IPS-18a (cell line): ENCODE measurements at regions not wholly inside any gene's neighbourhood (a gene's known extent, or its start where the extent isn't known, plus 50 kb on each side); places are given as distances from the start of the nearest gene placed in this dataset.

Source experiments
- H3K27ac ChIP-seq: one replicate; pipeline ENCODE4 v1.5.1; 2013; ENCODE audit warnings: low read length
- H3K27me3 ChIP-seq: one replicate; pipeline ENCODE4 v1.6.1; 2013; ENCODE audit warnings: mild to moderate bottlenecking, low read length; ENCODE audit not compliant: control insufficient read depth, insufficient read depth
- H3K36me3 ChIP-seq: one replicate; pipeline ENCODE4 v1.6.1; 2013; ENCODE audit warnings: low read depth, low read length; ENCODE audit not compliant: control insufficient read depth
- H3K4me1 ChIP-seq: one replicate; pipeline ENCODE4 v1.6.1; 2013; ENCODE audit warnings: low read depth, low read length; ENCODE audit not compliant: control insufficient read depth
- H3K4me3 ChIP-seq: one replicate; pipeline ENCODE4 v1.5.1; 2013; ENCODE audit warnings: low read length
- H3K9ac ChIP-seq: one replicate; pipeline ENCODE4 v1.6.1; 2013; ENCODE audit warnings: mild to moderate bottlenecking, low read length, moderate library complexity
- H3K9me3 ChIP-seq: one replicate; pipeline ENCODE4 v1.6.1; 2013; ENCODE audit warnings: low read depth, low read length; ENCODE audit not compliant: control insufficient read depth

DNA sequence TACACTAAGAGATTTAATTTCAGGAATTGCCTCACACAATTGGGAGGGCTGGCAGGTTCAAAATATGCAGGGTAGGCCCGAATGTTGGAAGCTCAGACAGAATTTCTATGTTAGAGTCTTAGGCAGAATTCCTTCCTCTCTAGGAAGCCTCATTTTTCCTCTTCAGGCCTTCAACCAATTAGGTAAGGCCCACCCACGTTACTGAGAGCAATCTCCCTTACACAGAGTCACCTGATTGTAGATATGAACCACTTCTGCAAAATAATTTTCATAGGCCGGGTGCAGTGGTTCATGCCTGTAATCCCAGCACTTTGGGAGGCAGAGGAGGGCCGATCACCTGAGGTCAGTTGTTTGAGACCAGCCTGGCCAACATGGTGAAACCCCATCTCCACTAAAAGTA, 50.2 kb upstream of the HIVEP1 start:
- Histone ChIP-seq H3K9ac (no peak overlapping the region), H3K36me3 (no peaks in the 10 kb centered on the region), H3K27me3 (no peaks in the 10 kb centered on the region), H3K4me1 (peaks cover 6% of the 10 kb centered on the region), H3K9me3 (no peaks in the 10 kb centered on the region), H3K4me3 (no peak overlapping the region), H3K27ac (no peak overlapping the region)

GRCh38 chr6:11960909-11961779, 51.0 kb upstream of the HIVEP1 start:
- Histone ChIP-seq H3K27me3 (no peaks in the 10 kb centered on the region), H3K9ac (no peak overlapping the region), H3K27ac (no peak overlapping the region), H3K9me3 (no peaks in the 10 kb centered on the region), H3K4me1 (peaks cover 6% of the 10 kb centered on the region), H3K36me3 (no peaks in the 10 kb centered on the region), H3K4me3 (no peak overlapping the region)

DNA sequence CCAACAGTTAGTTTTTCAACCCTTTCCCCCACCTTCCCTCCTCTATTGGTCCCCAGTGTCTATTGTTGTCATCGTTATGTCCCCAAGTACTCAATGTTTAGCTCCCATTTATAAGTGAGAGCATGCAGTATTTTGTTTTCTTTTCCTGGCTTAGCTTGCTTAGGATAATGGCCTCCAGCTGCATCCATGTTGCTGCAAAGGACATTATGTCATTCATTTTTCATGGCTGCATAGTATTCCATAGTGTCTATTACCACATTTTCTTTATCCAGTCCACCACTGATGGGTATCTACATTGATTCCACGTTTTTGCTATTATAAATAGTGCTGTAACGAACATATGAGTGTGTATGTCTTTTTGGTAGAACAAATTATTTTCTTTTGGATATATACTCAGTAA, 55.3 kb upstream of the HIVEP1 start:
- no peaks in the 10 kb centered on the region for H3K9me3 ChIP-seq
- no peak overlapping the region for H3K9ac ChIP-seq
- H3K27me3 ChIP-seq = no peaks in the 10 kb centered on the region
- no peaks in the 10 kb centered on the region for H3K36me3 ChIP-seq
- H3K4me1 ChIP-seq = no peaks in the 10 kb centered on the region
- H3K4me3 ChIP-seq = no peak overlapping the region
- H3K27ac ChIP-seq = no peak overlapping the region

DNA sequence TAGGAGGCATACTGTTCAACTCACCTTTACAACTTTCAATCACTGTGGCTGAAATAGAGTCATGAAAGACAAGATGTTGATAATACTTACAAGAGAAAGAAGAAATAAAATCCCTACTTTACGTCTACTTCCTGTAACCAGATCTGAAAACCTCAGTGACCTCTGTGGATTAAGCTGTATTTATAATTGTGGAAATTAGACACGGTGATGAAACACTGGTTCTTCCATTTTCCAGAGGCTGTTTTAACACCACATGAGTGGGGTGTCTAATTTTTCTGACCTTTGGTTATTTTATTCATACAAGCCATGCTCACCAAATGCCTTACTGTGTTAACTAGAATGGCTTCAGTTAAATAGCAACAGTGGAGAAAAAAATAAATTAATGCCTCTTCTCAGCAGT, 58.5 kb upstream of the HIVEP1 start:
- Histone ChIP-seq H3K27ac (no peak overlapping the region), H3K4me1 (no peaks in the 10 kb centered on the region), H3K4me3 (no peak overlapping the region), H3K9me3 (no peaks in the 10 kb centered on the region), H3K27me3 (no peaks in the 10 kb centered on the region), H3K9ac (no peak overlapping the region), H3K36me3 (no peaks in the 10 kb centered on the region)

DNA sequence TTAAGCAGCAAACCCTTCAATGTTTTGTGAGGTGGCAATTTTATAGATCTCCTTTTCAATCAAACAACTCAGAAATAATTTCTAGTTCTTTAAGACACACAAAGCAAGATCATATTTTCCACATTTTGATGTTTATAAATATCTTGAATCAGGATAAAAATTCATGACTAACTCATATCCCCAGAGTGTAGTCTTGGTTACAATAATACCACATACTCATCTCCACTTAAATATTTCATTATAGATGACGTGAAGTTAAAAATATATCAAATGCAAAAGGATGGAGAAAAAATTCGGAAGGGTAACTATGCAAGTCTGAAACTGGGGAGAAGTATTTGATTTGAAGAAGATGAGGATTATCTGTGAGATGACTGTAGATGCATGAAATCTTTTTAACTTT, 59.8 kb upstream of the HIVEP1 start:
- Histone ChIP-seq H3K27ac (no peak overlapping the region), H3K4me1 (no peaks in the 10 kb centered on the region)

GRCh38 chr6:11951868-11952267, 60.2 kb upstream of the HIVEP1 start:
- H3K27me3 ChIP-seq = no peaks in the 10 kb centered on the region
- no peak overlapping the region for H3K4me3 ChIP-seq
- H3K9ac ChIP-seq = no peak overlapping the region
- H3K9me3 ChIP-seq = no peaks in the 10 kb centered on the region
- H3K36me3 ChIP-seq = no peaks in the 10 kb centered on the region
- no peak overlapping the region for H3K27ac ChIP-seq
- no peaks in the 10 kb centered on the region for H3K4me1 ChIP-seq

More for the DNA sequence above, 59.8 kb upstream of the HIVEP1 start:
- Histone ChIP-seq H3K36me3 (no peaks in the 10 kb centered on the region), H3K9ac (no peak overlapping the region), H3K27me3 (no peaks in the 10 kb centered on the region), H3K9me3 (no peaks in the 10 kb centered on the region), H3K4me3 (no peak overlapping the region)

- no peaks in the 10 kb centered on the region for H3K36me3 ChIP-seq
- no peaks in the 10 kb centered on the region for H3K9me3 ChIP-seq
- no peak overlapping the region for H3K9ac ChIP-seq
- no peaks in the 10 kb centered on the region for H3K27me3 ChIP-seq
- no peak overlapping the region for H3K4me3 ChIP-seq
- no peak overlapping the region for H3K27ac ChIP-seq
- no peaks in the 10 kb centered on the region for H3K4me1 ChIP-seq
These were observed 62.0 kb upstream of the HIVEP1 start for GRCh38 chr6:11950109-11950508.

DNA sequence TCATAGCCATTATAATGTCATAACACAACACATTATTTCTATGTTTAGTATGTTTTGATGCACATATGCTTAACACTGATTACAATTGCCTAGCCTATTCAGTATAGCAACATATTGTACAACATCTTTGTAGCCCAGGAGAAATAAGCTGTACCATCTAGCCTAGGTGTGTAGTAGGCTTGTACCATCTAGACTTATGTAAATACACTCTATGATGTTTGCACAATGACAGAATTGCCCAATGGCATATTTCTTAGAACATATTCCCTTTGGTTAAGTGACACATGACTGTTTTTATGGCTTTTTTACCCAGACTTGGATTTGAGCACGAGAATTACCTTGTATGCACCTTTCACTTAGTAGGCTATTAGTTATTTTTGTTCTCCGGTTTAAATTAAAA, 64.5 kb upstream of the HIVEP1 start:
- Histone ChIP-seq H3K27ac (no peak overlapping the region), H3K36me3 (no peaks in the 10 kb centered on the region), H3K4me3 (no peak overlapping the region), H3K4me1 (no peaks in the 10 kb centered on the region), H3K9me3 (no peaks in the 10 kb centered on the region), H3K27me3 (no peaks in the 10 kb centered on the region), H3K9ac (no peak overlapping the region)

- Histone ChIP-seq H3K4me3 (no peak overlapping the region), H3K4me1 (no peaks in the 10 kb centered on the region), H3K27ac (no peak overlapping the region), H3K9ac (no peak overlapping the region), H3K36me3 (no peaks in the 10 kb centered on the region), H3K27me3 (no peaks in the 10 kb centered on the region), H3K9me3 (no peaks in the 10 kb centered on the region)
These were observed 65.0 kb upstream of the HIVEP1 start for GRCh38 chr6:11947063-11947462.

DNA sequence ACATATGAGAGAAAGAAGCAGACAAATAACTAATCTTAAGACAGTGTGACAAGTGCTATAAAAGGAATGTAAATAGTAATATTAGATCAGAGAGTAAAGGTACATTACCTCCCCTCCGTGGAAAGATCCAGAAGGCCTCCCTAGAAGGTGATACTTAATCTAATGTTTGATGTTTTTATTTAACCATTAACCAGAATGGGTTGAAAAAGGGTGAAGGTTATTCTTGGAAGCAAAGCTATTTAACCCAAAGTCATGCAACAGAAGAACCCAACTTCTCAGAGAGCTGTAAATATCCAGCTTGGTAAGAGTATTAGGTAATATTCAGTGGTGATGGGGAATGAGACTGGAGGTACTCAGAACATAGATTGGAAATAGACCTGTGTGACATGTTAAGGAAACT, 68.0 kb upstream of the HIVEP1 start:
- no peaks in the 10 kb centered on the region for H3K27me3 ChIP-seq
- no peaks in the 10 kb centered on the region for H3K36me3 ChIP-seq

DNA sequence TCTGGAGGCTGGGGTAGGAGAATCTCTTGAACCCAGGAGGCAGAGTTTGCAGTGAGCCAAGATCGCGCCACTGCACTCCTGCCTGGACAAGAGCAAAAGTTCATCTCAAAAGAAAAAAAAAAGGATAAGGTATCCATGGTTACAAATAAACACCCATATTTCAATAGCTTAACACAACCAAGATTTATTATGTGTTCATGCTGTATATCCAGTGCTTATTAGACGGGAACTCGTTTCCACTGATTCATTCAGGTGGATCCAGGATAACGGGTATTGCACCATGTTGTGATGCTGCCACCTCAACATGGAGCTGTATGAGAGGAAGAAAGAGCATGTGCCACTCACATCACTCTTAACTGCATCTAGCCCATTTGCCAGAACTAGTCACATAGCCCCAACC, 69.1 kb upstream of the HIVEP1 start:
- H3K4me3 ChIP-seq = no peak overlapping the region
- H3K36me3 ChIP-seq = no peaks in the 10 kb centered on the region
- H3K9me3 ChIP-seq = no peaks in the 10 kb centered on the region
- no peaks in the 10 kb centered on the region for H3K27me3 ChIP-seq
- H3K4me1 ChIP-seq = peaks cover 5% of the 10 kb centered on the region
- H3K27ac ChIP-seq = no peak overlapping the region
- H3K9ac ChIP-seq = no peak overlapping the region

More for the DNA sequence above, 68.0 kb upstream of the HIVEP1 start:
- Histone ChIP-seq H3K9ac (no peak overlapping the region), H3K4me3 (no peak overlapping the region), H3K4me1 (no peaks in the 10 kb centered on the region), H3K9me3 (no peaks in the 10 kb centered on the region), H3K27ac (no peak overlapping the region)

GRCh38 chr6:11942185-11942864, 69.8 kb upstream of the HIVEP1 start:
- no peak overlapping the region for H3K27ac ChIP-seq

More at GRCh38 chr6:11942185-11942864, 69.8 kb upstream of the HIVEP1 start:
- Histone ChIP-seq H3K9ac (no peak overlapping the region), H3K4me3 (no peak overlapping the region), H3K4me1 (peaks cover 12% of the 10 kb centered on the region), H3K27me3 (no peaks in the 10 kb centered on the region), H3K36me3 (no peaks in the 10 kb centered on the region), H3K9me3 (no peaks in the 10 kb centered on the region)
